ENCODE measurements at regions not wholly inside any gene's neighbourhood (a gene's known extent, or its start where the extent isn't known, plus 50 kb on each side); places are given as distances from the start of the nearest gene placed in this dataset.

- TF ChIP-seq POLR2A (IDR thresholded peaks at IDR 0.05) = no peak
- TF ChIP-seq CTCF (IDR thresholded peaks at IDR 0.05) = no peak
- no peaks in the 10 kb centered on the region for H3K27me3 ChIP-seq
- intact Hi-C loops (cut with DNase I; ENCODE audit: low total_unique reads) = no loop called here
- H3K4me3 ChIP-seq = no peak overlapping the region
- H3K27ac ChIP-seq = no peak overlapping the region
- H3K9me3 ChIP-seq = no peaks in the 10 kb centered on the region
- H3K4me1 ChIP-seq = no peaks in the 10 kb centered on the region
- peak; percentile 37 to 39 for DNase-seq
- no peaks in the 10 kb centered on the region for H3K36me3 ChIP-seq
Observed at GRCh38 chr7:46145412-46145811, 224.3 kb upstream of the IGFBP3 start.

- H3K27me3 ChIP-seq = no peaks in the 10 kb centered on the region
- no peaks in the 10 kb centered on the region for H3K9me3 ChIP-seq
- H3K27ac ChIP-seq = no peak overlapping the region
- no peaks in the 10 kb centered on the region for H3K4me1 ChIP-seq
- H3K36me3 ChIP-seq = no peaks in the 10 kb centered on the region
- intact Hi-C loops (cut with DNase I; ENCODE audit: low total_unique reads) = no loop called here
- no peak for TF ChIP-seq POLR2A (IDR thresholded peaks at IDR 0.05)
- TF ChIP-seq CTCF (IDR thresholded peaks at IDR 0.05) = no peak
- no peak for DNase-seq
- H3K4me3 ChIP-seq = no peak overlapping the region
Observed at GRCh38 chr7:46143949-46144917, 223.2 kb upstream of the IGFBP3 start.

- Histone ChIP-seq H3K4me3 (no peak overlapping the region), H3K4me1 (no peaks in the 10 kb centered on the region), H3K36me3 (no peaks in the 10 kb centered on the region), H3K27me3 (no peaks in the 10 kb centered on the region), H3K27ac (no peak overlapping the region), H3K9me3 (no peaks in the 10 kb centered on the region)
- TF ChIP-seq CTCF (IDR thresholded peaks at IDR 0.05) = no peak
- TF ChIP-seq POLR2A (IDR thresholded peaks at IDR 0.05) = no peak
- DNase-seq = no peak
- intact Hi-C loops (cut with DNase I; ENCODE audit: low total_unique reads) = no loop called here
Observed at GRCh38 chr7:46143421-46143820, 222.3 kb upstream of the IGFBP3 start.

- intact Hi-C loops (cut with DNase I; ENCODE audit: low total_unique reads) = no loop called here
- Histone ChIP-seq H3K4me1 (no peaks in the 10 kb centered on the region), H3K27ac (no peak overlapping the region), H3K9me3 (no peaks in the 10 kb centered on the region), H3K36me3 (no peaks in the 10 kb centered on the region), H3K27me3 (no peaks in the 10 kb centered on the region), H3K4me3 (no peak overlapping the region)
- TF ChIP-seq POLR2A (IDR thresholded peaks at IDR 0.05) = no peak
- no peak for TF ChIP-seq CTCF (IDR thresholded peaks at IDR 0.05)
- no peak for DNase-seq
Observed at GRCh38 chr7:46139079-46139478, 218.0 kb upstream of the IGFBP3 start.

GRCh38 chr7:46137725-46138124 is 216.7 kb upstream of the IGFBP3 start:
- H3K4me1 ChIP-seq = no peaks in the 10 kb centered on the region
- no peaks in the 10 kb centered on the region for H3K36me3 ChIP-seq
- no peak overlapping the region for H3K27ac ChIP-seq
- no peak for DNase-seq
- no peaks in the 10 kb centered on the region for H3K27me3 ChIP-seq
- H3K9me3 ChIP-seq = no peaks in the 10 kb centered on the region
- intact Hi-C loops (cut with DNase I; ENCODE audit: low total_unique reads) = no loop called here
- H3K4me3 ChIP-seq = no peak overlapping the region
- TF ChIP-seq CTCF (IDR thresholded peaks at IDR 0.05) (no peak), POLR2A (IDR thresholded peaks at IDR 0.05) (no peak)
